ENCODE measurements at regions not wholly inside any gene's neighbourhood (a gene's known extent, or its start where the extent isn't known, plus 50 kb on each side); places are given as distances from the start of the nearest gene placed in this dataset.

DNA sequence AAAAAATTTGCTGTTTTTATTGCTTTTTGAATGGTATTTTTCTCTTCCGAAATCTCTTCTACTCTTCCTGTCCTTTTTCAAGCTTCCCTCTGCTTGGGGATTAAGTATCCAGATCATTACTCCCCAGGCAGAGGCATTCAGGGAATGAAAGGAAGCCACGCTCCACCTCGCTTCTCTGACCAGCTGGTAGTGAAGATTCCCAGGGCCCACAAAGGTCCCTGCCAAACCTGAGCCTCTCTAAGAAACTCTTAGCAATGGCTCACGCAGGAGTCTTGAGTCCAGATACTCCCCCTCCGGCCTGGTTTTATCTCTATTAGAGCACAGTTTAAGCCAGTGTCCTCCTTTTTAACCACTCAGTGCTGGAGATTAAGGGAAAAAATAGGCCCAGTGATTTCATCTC is 51.4 kb upstream of the SOD3 start:
- Histone ChIP-seq H3K27ac (ENCODE audit: low read length) (no peak overlapping the region), H3K9me3 (ENCODE audit: control insufficient read depth, low read length) (no peaks in the 10 kb centered on the region), H3K27me3 (ENCODE audit: control insufficient read depth, insufficient read depth) (no peaks in the 10 kb centered on the region), H3K4me1 (ENCODE audit: control insufficient read depth, insufficient read depth, low read length) (no peaks in the 10 kb centered on the region), H3K4me3 (ENCODE audit: low read length) (no peak overlapping the region)
- 68% methylated on average over 5 of the region's 5 CpGs for WGBS
- no peak for DNase-seq
- intact Hi-C loops (cut with DNase I) = no loop called here
- ATAC-seq = no peak

DNA sequence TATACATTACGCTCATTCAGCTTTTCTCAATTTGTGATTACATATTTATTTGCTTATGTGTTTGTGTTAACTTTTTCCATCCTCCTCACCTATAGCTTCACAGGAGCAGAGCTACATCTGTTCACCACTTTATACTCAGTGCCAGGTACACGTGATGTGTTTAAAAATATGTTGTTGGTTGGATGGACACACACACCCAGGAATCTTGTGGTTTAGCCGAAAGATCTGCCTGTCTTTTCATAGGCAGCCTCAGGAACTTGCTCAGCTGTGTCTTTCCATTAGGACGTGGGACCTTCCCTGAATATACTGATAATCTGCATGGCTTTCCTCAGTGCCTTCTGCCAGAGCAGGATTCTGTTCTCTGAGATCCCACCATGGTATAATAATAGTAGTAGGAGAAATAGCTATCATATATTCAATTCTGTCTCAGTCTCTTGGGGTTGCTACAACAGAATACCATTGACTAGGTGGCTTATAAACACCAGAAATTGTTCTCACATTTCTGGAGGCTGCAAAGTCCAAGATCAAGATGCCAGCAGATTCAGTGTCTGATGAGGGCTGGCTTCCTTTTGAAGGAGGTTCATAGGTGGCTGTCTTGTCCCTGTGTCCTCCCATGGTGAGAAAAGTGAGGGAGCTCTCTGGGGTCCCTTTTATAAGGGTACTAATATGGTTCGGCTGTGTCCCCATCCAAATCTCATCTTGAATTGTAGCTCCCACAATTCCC is 50.0 kb upstream of the SOD3 start:
- WGBS = 91% methylated on average over 5 of the region's 5 CpGs

More for the DNA sequence above, 50.0 kb upstream of the SOD3 start:
- H3K9me3 ChIP-seq (ENCODE audit: control insufficient read depth, low read length) = no peaks in the 10 kb centered on the region
- no peaks in the 10 kb centered on the region for H3K27me3 ChIP-seq (ENCODE audit: control insufficient read depth, insufficient read depth)
- no peaks in the 10 kb centered on the region for H3K4me1 ChIP-seq (ENCODE audit: control insufficient read depth, insufficient read depth, low read length)
- no peak overlapping the region for H3K4me3 ChIP-seq (ENCODE audit: low read length)
- intact Hi-C loops (cut with DNase I) = no loop called here
- ATAC-seq (no peak), DNase-seq (no peak)
- no peak overlapping the region for H3K27ac ChIP-seq (ENCODE audit: low read length)

All from right cardiac atrium (tissue), 5 donors.